Panc1 (cell line): ENCODE measurements at regions not wholly inside any gene's neighbourhood (a gene's known extent, or its start where the extent isn't known, plus 50 kb on each side); places are given as distances from the start of the nearest gene placed in this dataset.

Source experiments
- ATAC-seq: fragments of 200-7000 bp; cut with Tn5 transposase; 2 replicates; pipeline ENCODE4 v1.9.1; 2020; ENCODE audit warnings: mild to moderate bottlenecking, moderate library complexity
- BruUV-seq: library from RNA; stranded (reverse); fragments of 400-500 nt; replicated peaks from 2 replicates; lab custom pipeline; 2021; lab: Mats Ljungman, UMichigan
- CTCF ChIA-PET: fragments of 300-600 bp; sonication (Branson Sonifier 250); formaldehyde crosslinking; loops from one replicate; lab custom pipeline; 2022; ENCODE audit warnings: antibody characterized with exemption; lab: Charles Lee
- POLR2A ChIA-PET: fragments of 300-600 bp; sonication (Branson Sonifier 250); formaldehyde crosslinking; loops from one replicate; lab custom pipeline; 2022; ENCODE audit warnings: antibody characterized with exemption; lab: Charles Lee
- DNase-seq: peaks from one replicate; pipeline ENCODE4 v3.0.0-alpha.2; 2010; ENCODE audit warnings: low read depth, low spot score
- H3K27ac ChIP-seq: 2 replicates; pipeline ENCODE4 v1.5.1; 2011; ENCODE audit warnings: mild to moderate bottlenecking, low read length, inconsistent platforms
- H3K27me3 ChIP-seq: fragments of 200-500 bp; sonication (Bioruptor generic); 2 replicates; pipeline ENCODE4 v1.6.0; 2014; ENCODE audit warnings: low read length, inconsistent platforms; ENCODE audit not compliant: control insufficient read depth, insufficient read depth
- H3K36me3 ChIP-seq: fragments of 200-500 bp; sonication (Bioruptor generic); 2 replicates; pipeline ENCODE4 v1.5.1; 2014; ENCODE audit warnings: inconsistent platforms, mild to moderate bottlenecking, low read length, moderate library complexity; ENCODE audit not compliant: control insufficient read depth, insufficient read depth
- H3K4me1 ChIP-seq: 2 replicates; pipeline ENCODE4 v1.5.1; 2011; ENCODE audit warnings: inconsistent platforms, mild to moderate bottlenecking, low read length, moderate library complexity; ENCODE audit not compliant: control insufficient read depth, insufficient read depth
- H3K4me3 ChIP-seq, 2 experiments: 2 replicates each; pipeline ENCODE4 v1.5.1; 2011 to 2012; ENCODE audit warnings: low read depth in 2 of 2, low read length in 2 of 2, mild to moderate bottlenecking in 2 of 2, inconsistent platforms in 1 of 2, moderate library complexity in 1 of 2
- H3K9me3 ChIP-seq: fragments of 200-500 bp; sonication (Bioruptor generic); 2 replicates; pipeline ENCODE4 v1.5.1; 2014; ENCODE audit warnings: low read depth, mild to moderate bottlenecking, inconsistent platforms, low read length, moderate library complexity; ENCODE audit not compliant: control insufficient read depth, insufficient read depth
- CTCF ChIP-seq: fragments of 450-650 bp; IDR thresholded peaks from 2 replicates; pipeline ENCODE4 v1.5.1; 2017; ENCODE audit warnings: mild to moderate bottlenecking
- POLR2AphosphoS5 ChIP-seq: IDR thresholded peaks from 2 replicates; pipeline ENCODE4 v1.6.1; 2012; ENCODE audit warnings: mild to moderate bottlenecking, low read depth, low read length, moderate library complexity
- REST ChIP-seq, 2 experiments: IDR thresholded peaks; 2 replicates each; pipeline ENCODE4 v1.6.1; 2011 to 2012; ENCODE audit warnings: low read depth in 2 of 2, control low read depth in 1 of 2, low read length in 1 of 2, mild to moderate bottlenecking in 1 of 2, moderate library complexity in 1 of 2; ENCODE audit not compliant: insufficient read depth in 1 of 2
- SIN3A ChIP-seq: IDR thresholded peaks from 2 replicates; pipeline ENCODE4 v1.6.1; 2012; ENCODE audit warnings: low read depth, mild to moderate bottlenecking, low read length, moderate library complexity, borderline replicate concordance; ENCODE audit not compliant: insufficient read depth
- TCF7L2 ChIP-seq: IDR thresholded peaks from 2 replicates; pipeline ENCODE4 v1.6.1; 2011; ENCODE audit warnings: mild to moderate bottlenecking, low read depth, low read length, inconsistent platforms
- in situ Hi-C: cut with HindIII; loops from 2 replicates; pipeline ENCODE4 v1.10.0; 2016; ENCODE audit warnings: low sequenced_read_pairs, low pct_unique_long_range_greater_than_20kb
- intact Hi-C: fragments of 100-400 bp; cut with micrococcal nuclease; formaldehyde crosslinking; loops from one replicate; pipeline ENCODE4 v1.10.0; 2022; ENCODE audit not compliant: unreplicated experiment

- Histone ChIP-seq H3K9me3 (no peaks in the 10 kb centered on the region), H3K36me3 (no peaks in the 10 kb centered on the region), H3K4me1 (no peaks in the 10 kb centered on the region), H3K27me3 (no peaks in the 10 kb centered on the region), H3K27ac (no peak overlapping the region), H3K4me3 (no peak overlapping the region)
- POLR2A ChIA-PET: no interaction called here
- DNase-seq (no peak), ATAC-seq (no peak)
- CTCF ChIA-PET: no interaction called here
- TF ChIP-seq TCF7L2: no peak
- no peak for TF ChIP-seq SIN3A
- TF ChIP-seq POLR2AphosphoS5: no peak
- TF ChIP-seq CTCF: no peak
- no peak for TF ChIP-seq REST (IDR thresholded peaks at IDR 0.05; ENCODE audit: insufficient read depth in 1 of 2, low read depth in 2 of 2, low read length in 1 of 2)
- no TSS peak for BruUV-seq
- intact Hi-C loops: no loop called here
- in situ Hi-C loops: no loop called here
These were observed 442.4 kb upstream of the GRM7 start for GRCh38 chr3:6418485-6418884.

GRCh38 chr3:6421666-6422445, 439.1 kb upstream of the GRM7 start:
- ATAC-seq: no peak
- no peak for TF ChIP-seq POLR2AphosphoS5
- no peak for TF ChIP-seq TCF7L2
- no peak for TF ChIP-seq CTCF
- no peak for TF ChIP-seq SIN3A
- no peak for TF ChIP-seq REST (IDR thresholded peaks at IDR 0.05; ENCODE audit: insufficient read depth in 1 of 2, low read depth in 2 of 2, low read length in 1 of 2)
- in situ Hi-C loops: no loop called here
- intact Hi-C loops: no loop called here
- CTCF ChIA-PET: no interaction called here
- H3K4me3 ChIP-seq: no peak overlapping the region
- no peak overlapping the region for H3K27ac ChIP-seq
- H3K4me1 ChIP-seq: no peaks in the 10 kb centered on the region
- no peaks in the 10 kb centered on the region for H3K36me3 ChIP-seq
- no peaks in the 10 kb centered on the region for H3K9me3 ChIP-seq
- no TSS peak for BruUV-seq
- no peak for DNase-seq
- no peaks in the 10 kb centered on the region for H3K27me3 ChIP-seq
- POLR2A ChIA-PET: no interaction called here
